A549 (cell line): ENCODE measurements at regions not wholly inside any gene's neighbourhood (a gene's known extent, or its start where the extent isn't known, plus 50 kb on each side); places are given as distances from the start of the nearest gene placed in this dataset.

Experiments
- ATAC-seq, 2 experiments: fragments of 200-7000 bp in 1 of 2; fragments of >200 bp in 1 of 2; cut with Nextera tagmentation in 1 of 2; cut with Tn5 transposase in 1 of 2; 3 replicates each; pipeline versions ENCODE4 v1.8.0 to v1.9.1; 2018 to 2020; ENCODE audit warnings: mild to moderate bottlenecking in 1 of 2, moderate library complexity in 1 of 2
- CTCF ChIA-PET: fragments of 300-600 bp; sonication (Branson Sonifier 250); formaldehyde crosslinking; extraction: SDS; loops from one replicate; lab custom pipeline; 2021; ENCODE audit warnings: antibody characterized with exemption, inconsistent platforms; lab: Yijun Ruan, JAX
- POLR2A ChIA-PET: fragments of 350-600 bp; formaldehyde crosslinking; extraction: SDS; loops from one replicate; lab custom pipeline; 2021; ENCODE audit warnings: antibody characterized with exemption, inconsistent platforms; lab: Yijun Ruan, JAX
- DNase-seq, 2 experiments: peaks; one replicate each; pipeline versions ENCODE4 v3.0.0 to v3.0.0-alpha.2; 2011 to 2016; ENCODE audit warnings: low read depth in 1 of 2, low spot score in 1 of 2
- FAIRE-seq: peaks from 2 replicates; lab custom pipeline; 2011; peaks lifted over from hg19 to GRCh38; lab: Jason Lieb, UNC
- H3K27ac ChIP-seq, 2 experiments: fragments of >200 bp; sonication (Bioruptor Twin); formaldehyde crosslinking; 3 replicates each; pipeline ENCODE4 v1.5.1; 2016 to 2017
- H3K4me1 ChIP-seq: fragments of >200 bp; sonication (Bioruptor Twin); formaldehyde crosslinking; 3 replicates; pipeline ENCODE4 v1.6.1; 2016
- H3K4me2 ChIP-seq: fragments of >200 bp; sonication (Bioruptor Twin); formaldehyde crosslinking; 3 replicates; pipeline ENCODE4 v1.6.1; 2016
- H3K4me3 ChIP-seq: fragments of >200 bp; sonication (Bioruptor Twin); formaldehyde crosslinking; 3 replicates; pipeline ENCODE4 v1.5.1; 2016
- H3K9me3 ChIP-seq: fragments of >200 bp; sonication (Bioruptor Twin); formaldehyde crosslinking; 3 replicates; pipeline ENCODE4 v1.6.1; 2016
- EHMT2 ChIP-seq: fragments of 200-600 bp; sonication (generic); IDR thresholded peaks from 2 replicates; pipeline ENCODE4 v1.6.1; 2016; ENCODE audit warnings: antibody characterized with exemption, low read depth, mild to moderate bottlenecking, moderate library complexity
- EP300 ChIP-seq, 2 experiments: fragments of >200 bp; sonication (Bioruptor Twin); formaldehyde crosslinking; IDR thresholded peaks; 2 replicates in 1 of 2; 3 replicates in 1 of 2; pipeline ENCODE4 v1.6.1; 2016 to 2017
- ESRRA ChIP-seq: fragments of 150-350 bp; IDR thresholded peaks from 2 replicates; pipeline ENCODE4 v1.6.1; 2014; ENCODE audit warnings: mild to moderate bottlenecking, low read length, borderline replicate concordance
- HDAC2 ChIP-seq: fragments of 200-600 bp; sonication (generic); IDR thresholded peaks from 2 replicates; pipeline ENCODE4 v1.6.1; 2016
- HEYL ChIP-seq: fragments of 250-450 bp; sonication (Bioruptor Pico); IDR thresholded peaks from 2 replicates; pipeline ENCODE4 v1.8.0; 2021; ENCODE audit warnings: mild to moderate bottlenecking, moderate library complexity
- HOXA7 ChIP-seq: fragments of 250-450 bp; sonication (Bioruptor Pico); IDR thresholded peaks from 2 replicates; pipeline ENCODE4 v1.5.0; 2020; ENCODE audit warnings: mild to moderate bottlenecking, moderate library complexity
- HOXB5 ChIP-seq: fragments of 250-450 bp; sonication (Bioruptor Pico); IDR thresholded peaks from 2 replicates; pipeline ENCODE4 v1.5.0; 2020; ENCODE audit warnings: mild to moderate bottlenecking, moderate library complexity
- KDM5A ChIP-seq: fragments of 200-600 bp; sonication (generic); IDR thresholded peaks from 2 replicates; pipeline ENCODE4 v1.6.1; 2016; ENCODE audit warnings: antibody characterized with exemption, mild to moderate bottlenecking
- MAFK ChIP-seq: fragments of 450-650 bp; IDR thresholded peaks from 2 replicates; pipeline ENCODE4 v1.6.1; 2014; ENCODE audit not compliant: partially characterized antibody
- MYC ChIP-seq: IDR thresholded peaks from 2 replicates; pipeline ENCODE4 v1.6.1; 2012; ENCODE audit warnings: mild to moderate bottlenecking, inconsistent platforms, low read length, improper control_type of control experiment, borderline replicate concordance
- POLR2A ChIP-seq: IDR thresholded peaks from 2 replicates; pipeline ENCODE4 v1.6.1; 2012; ENCODE audit warnings: mild to moderate bottlenecking, low read length
- POLR2AphosphoS2 ChIP-seq: conservative IDR thresholded peaks from 2 replicates; pipeline ENCODE4 v1.6.1; 2012; ENCODE audit warnings: low read length, improper control_type of control experiment, inconsistent platforms
- RAD21 ChIP-seq, 2 experiments: fragments of >200 bp in 1 of 2; sonication (Bioruptor Twin) in 1 of 2; formaldehyde crosslinking in 1 of 2; IDR thresholded peaks in 1 of 2; conservative IDR thresholded peaks in 1 of 2; 2 replicates in 1 of 2; 3 replicates in 1 of 2; pipeline ENCODE4 v1.6.1; 2012 to 2018; ENCODE audit warnings: inconsistent platforms in 1 of 2
- RARB ChIP-seq: fragments of 250-450 bp; sonication (Bioruptor Pico); IDR thresholded peaks from 2 replicates; pipeline ENCODE4 v1.8.0; 2021; ENCODE audit warnings: mild to moderate bottlenecking, moderate library complexity
- RFX5 ChIP-seq: fragments of 450-650 bp; IDR thresholded peaks from 2 replicates; pipeline ENCODE4 v1.7.1; 2014; ENCODE audit warnings: antibody characterized with exemption, mild to moderate bottlenecking, moderate library complexity
- RNF2 ChIP-seq: fragments of 200-600 bp; sonication (generic); IDR thresholded peaks from 2 replicates; pipeline ENCODE4 v1.6.1; 2016; ENCODE audit warnings: low read depth, mild to moderate bottlenecking, antibody characterized with exemption, moderate library complexity, borderline replicate concordance
- SMC3 ChIP-seq: fragments of >200 bp; sonication (Bioruptor Twin); formaldehyde crosslinking; IDR thresholded peaks from 3 replicates; pipeline ENCODE4 v1.6.1; 2018; ENCODE audit warnings: inconsistent platforms
- SREBF2 ChIP-seq: fragments of 450-650 bp; IDR thresholded peaks from 2 replicates; pipeline ENCODE4 v1.6.1; 2014; ENCODE audit warnings: mild to moderate bottlenecking, moderate library complexity
- TFCP2L1 ChIP-seq: fragments of 250-450 bp; sonication (Bioruptor Pico); IDR thresholded peaks from 2 replicates; pipeline ENCODE4 v1.5.0; 2021; ENCODE audit warnings: mild to moderate bottlenecking
- ZFP36 ChIP-seq: fragments of 450-650 bp; IDR thresholded peaks from 2 replicates; pipeline ENCODE4 v1.6.1; 2014; ENCODE audit warnings: borderline replicate concordance; ENCODE audit not compliant: partially characterized antibody
- WGBS: methylation state at CpG from one replicate; pipeline ENCODE4 v1.1.6; 2017; ENCODE audit errors: missing lambda C conversion rate; 5-methylcytosine and 5-hydroxymethylcytosine counted together
- TF ChIP-seq, protein P1 (sequence below): fragments of 150-350 bp; IDR thresholded peaks from 2 replicates; pipeline ENCODE4 v1.6.1; 2014; ENCODE audit warnings: low read depth, mild to moderate bottlenecking, low read length
- TF ChIP-seq, protein P2 (sequence below): fragments of >200 bp; sonication (Bioruptor Twin); formaldehyde crosslinking; IDR thresholded peaks from 2 replicates; pipeline ENCODE4 v1.6.1; 2016

DNA sequence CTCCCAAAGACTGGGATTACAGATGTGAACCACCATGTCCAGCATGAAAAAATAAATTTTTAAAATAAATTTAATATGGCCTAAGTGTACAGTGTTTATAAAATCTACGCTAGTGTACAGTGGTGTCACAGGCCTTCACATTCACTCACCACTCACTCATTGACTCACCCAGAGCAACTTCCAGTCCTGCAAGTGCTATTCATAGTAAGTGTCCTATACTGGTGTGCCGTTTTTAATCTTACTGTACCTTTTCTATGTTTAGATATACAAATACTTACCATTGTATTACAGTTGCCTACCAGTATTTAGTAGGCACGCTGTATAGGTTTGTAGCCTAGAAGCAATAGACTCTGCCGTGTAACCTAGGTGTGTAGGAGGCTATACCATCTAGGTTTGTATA is 76.1 kb upstream of the FOXN2 start:
- Histone ChIP-seq H3K4me1 (no peaks in the 10 kb centered on the region), H3K9me3 (no peaks in the 10 kb centered on the region), H3K4me3 (no peak overlapping the region), H3K4me2 (no peak overlapping the region), H3K27ac (no peak overlapping the region)
- ChIA-PET POLR2A (no interaction called here), CTCF (interaction anchor here (0.5 kb wide), 1 partner anchor 10 kb away, joined by 5 read pairs; no protein-coding TSS in a partner anchor)
- peak; percentile 65 for FAIRE-seq
- TF ChIP-seq HOXB5 (CRISPR knock-in tag), result no peak
- TF ChIP-seq, protein P1, sequence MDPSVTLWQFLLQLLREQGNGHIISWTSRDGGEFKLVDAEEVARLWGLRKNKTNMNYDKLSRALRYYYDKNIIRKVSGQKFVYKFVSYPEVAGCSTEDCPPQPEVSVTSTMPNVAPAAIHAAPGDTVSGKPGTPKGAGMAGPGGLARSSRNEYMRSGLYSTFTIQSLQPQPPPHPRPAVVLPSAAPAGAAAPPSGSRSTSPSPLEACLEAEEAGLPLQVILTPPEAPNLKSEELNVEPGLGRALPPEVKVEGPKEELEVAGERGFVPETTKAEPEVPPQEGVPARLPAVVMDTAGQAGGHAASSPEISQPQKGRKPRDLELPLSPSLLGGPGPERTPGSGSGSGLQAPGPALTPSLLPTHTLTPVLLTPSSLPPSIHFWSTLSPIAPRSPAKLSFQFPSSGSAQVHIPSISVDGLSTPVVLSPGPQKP, result no peak
- TF ChIP-seq SMC3, result no peak
- no peak for TF ChIP-seq SREBF2
- TF ChIP-seq, protein P2, sequence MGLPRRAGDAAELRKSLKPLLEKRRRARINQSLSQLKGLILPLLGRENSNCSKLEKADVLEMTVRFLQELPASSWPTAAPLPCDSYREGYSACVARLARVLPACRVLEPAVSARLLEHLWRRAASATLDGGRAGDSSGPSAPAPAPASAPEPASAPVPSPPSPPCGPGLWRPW, result no peak
- 83% methylated on average over 4 of the region's 4 CpGs for WGBS
- no peak for DNase-seq
- no peak for ATAC-seq

DNA sequence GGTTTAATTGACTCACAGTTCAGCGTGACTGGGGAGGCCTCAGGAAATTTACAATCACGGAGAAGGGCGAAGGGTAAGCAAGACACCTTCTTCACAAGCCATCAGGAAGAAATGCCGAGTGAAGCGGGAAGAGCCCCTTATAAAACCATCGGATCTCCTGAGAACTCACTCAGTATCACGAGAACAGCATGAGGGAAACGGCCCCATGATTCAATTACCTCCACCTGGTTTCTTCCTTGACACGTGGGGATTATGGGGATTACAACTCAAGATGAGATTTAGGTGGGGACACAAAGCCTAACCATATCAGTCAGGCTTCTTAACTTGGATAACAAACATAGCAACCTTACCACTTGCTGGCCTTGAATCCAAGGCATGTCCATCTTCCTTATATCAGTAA is 73.6 kb upstream of the FOXN2 start:
- ChIA-PET CTCF (no interaction called here), POLR2A (no interaction called here)
- FAIRE-seq, result no peak
- ATAC-seq, result no peak
- Histone ChIP-seq H3K4me2 (no peak overlapping the region), H3K4me1 (no peaks in the 10 kb centered on the region), H3K27ac (no peak overlapping the region), H3K4me3 (no peak overlapping the region), H3K9me3 (no peaks in the 10 kb centered on the region)
- WGBS, result 77% methylated on average over 9 of the region's 9 CpGs
- DNase-seq, result no peak
- TF ChIP-seq POLR2A, result no peak
- TF ChIP-seq TFCP2L1 (CRISPR knock-in tag), result no peak
- no peak for TF ChIP-seq KDM5A
- no peak for TF ChIP-seq EHMT2
- no peak for TF ChIP-seq ZFP36
- no peak for TF ChIP-seq MAFK
- no peak for TF ChIP-seq SMC3

DNA sequence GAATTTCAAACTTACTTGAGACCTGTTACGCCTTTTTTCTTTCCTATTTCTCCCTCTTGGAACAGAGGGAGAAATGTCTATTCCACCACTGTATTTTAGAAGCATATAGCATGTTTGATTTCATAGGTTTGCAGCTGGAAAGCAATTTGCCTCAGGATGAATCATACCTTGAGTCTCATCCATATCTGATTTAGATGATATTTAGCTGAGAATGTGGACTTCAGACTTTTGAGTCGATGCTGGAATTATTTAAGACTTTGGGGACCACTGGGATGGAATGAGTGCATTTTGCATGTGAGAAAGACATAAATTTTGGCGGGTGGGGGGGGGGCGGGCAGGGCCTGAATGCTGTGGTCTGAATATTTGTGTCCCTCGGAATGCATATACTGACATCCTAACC is 67.3 kb upstream of the FOXN2 start:
- WGBS, result 55% methylated on average over 4 of the region's 5 CpGs
- ATAC-seq (no peak), FAIRE-seq (no peak), DNase-seq (no peak)
- Histone ChIP-seq H3K27ac (peak overlapping the region in 1 of 2 experiments; percentile 76; a peak in 1 of 6 replicates), H3K4me3 (no peak overlapping the region), H3K9me3 (no peaks in the 10 kb centered on the region), H3K4me2 (no peak overlapping the region), H3K4me1 (peaks cover 24% of the 10 kb centered on the region)
- ChIA-PET POLR2A (no interaction called here), CTCF (interaction anchor here (1.2 to 1.5 kb wide), 2 partner anchors 23 to 140 kb away, joined by 3 read pairs; no protein-coding TSS in a partner anchor)
- TF ChIP-seq HEYL (CRISPR knock-in tag) (no peak), MAFK (no peak), ZFP36 (no peak), HOXA7 (CRISPR knock-in tag) (no peak), RFX5 (no peak), EP300 (IDR thresholded peaks at IDR 0.05) (no peak), POLR2AphosphoS2 (no peak), MYC (no peak), RNF2 (no peak), RAD21 (conservative IDR thresholded peaks at IDR 0.05 in 1 of 2, IDR thresholded peaks at IDR 0.05 in 1 of 2) (no peak), RARB (CRISPR knock-in tag) (no peak), HDAC2 (no peak), TFCP2L1 (CRISPR knock-in tag) (no peak), ESRRA (no peak)
